ENCODE measurements at regions not wholly inside any gene's neighbourhood (a gene's known extent, or its start where the extent isn't known, plus 50 kb on each side); places are given as distances from the start of the nearest gene placed in this dataset.

DNA sequence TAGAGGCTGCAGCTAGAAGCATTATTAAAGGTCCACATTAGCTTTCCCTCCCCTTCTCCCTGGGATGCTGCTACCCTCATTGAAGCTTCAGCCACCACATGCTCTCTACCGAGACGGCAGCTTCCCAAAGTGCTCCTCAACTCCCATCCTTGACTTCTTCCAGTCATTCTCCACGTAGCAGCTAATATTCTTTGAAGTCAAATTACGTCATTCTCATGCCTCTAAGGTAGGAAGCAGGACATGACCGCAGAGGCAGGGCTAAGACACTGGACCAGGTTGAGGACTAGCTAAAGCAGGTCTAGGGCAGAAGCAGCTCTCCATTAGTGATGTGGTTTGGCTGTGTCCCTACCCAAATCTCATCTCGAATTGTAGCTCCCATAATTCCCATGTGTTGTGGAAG lies 128.3 kb downstream of the SHOX start:
- TF ChIP-seq, protein P1, sequence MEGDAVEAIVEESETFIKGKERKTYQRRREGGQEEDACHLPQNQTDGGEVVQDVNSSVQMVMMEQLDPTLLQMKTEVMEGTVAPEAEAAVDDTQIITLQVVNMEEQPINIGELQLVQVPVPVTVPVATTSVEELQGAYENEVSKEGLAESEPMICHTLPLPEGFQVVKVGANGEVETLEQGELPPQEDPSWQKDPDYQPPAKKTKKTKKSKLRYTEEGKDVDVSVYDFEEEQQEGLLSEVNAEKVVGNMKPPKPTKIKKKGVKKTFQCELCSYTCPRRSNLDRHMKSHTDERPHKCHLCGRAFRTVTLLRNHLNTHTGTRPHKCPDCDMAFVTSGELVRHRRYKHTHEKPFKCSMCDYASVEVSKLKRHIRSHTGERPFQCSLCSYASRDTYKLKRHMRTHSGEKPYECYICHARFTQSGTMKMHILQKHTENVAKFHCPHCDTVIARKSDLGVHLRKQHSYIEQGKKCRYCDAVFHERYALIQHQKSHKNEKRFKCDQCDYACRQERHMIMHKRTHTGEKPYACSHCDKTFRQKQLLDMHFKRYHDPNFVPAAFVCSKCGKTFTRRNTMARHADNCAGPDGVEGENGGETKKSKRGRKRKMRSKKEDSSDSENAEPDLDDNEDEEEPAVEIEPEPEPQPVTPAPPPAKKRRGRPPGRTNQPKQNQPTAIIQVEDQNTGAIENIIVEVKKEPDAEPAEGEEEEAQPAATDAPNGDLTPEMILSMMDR (IDR thresholded peaks at IDR 0.05; ENCODE audit: low read depth, low read length, poor library complexity, severe bottlenecking): no peak
- no peak for TF ChIP-seq EZH2phosphoT487 (IDR thresholded peaks at IDR 0.05; ENCODE audit: borderline replicate concordance, low read length)

Data from DOHH2 (cell line).